Stomach (tissue), 4 donors: ENCODE measurements at regions not wholly inside any gene's neighbourhood (a gene's known extent, or its start where the extent isn't known, plus 50 kb on each side); places are given as distances from the start of the nearest gene placed in this dataset.

ENCODE experiments used
- EP300 ChIP-seq: sonication (generic); formaldehyde crosslinking; IDR thresholded peaks from one replicate; pipeline ENCODE4 v1.6.1; 2017; ENCODE audit warnings: antibody characterized with exemption
- POLR2A ChIP-seq, 4 donors: fragments of 450-650 bp; IDR thresholded peaks; one replicate each; pipeline ENCODE4 v1.6.1; 2016; ENCODE audit warnings: antibody characterized with exemption in 4 of 4, control low read depth in 2 of 4, mild to moderate bottlenecking in 1 of 4, moderate library complexity in 1 of 4
- POLR2AphosphoS5 ChIP-seq, 3 donors: sonication (generic); formaldehyde crosslinking; IDR thresholded peaks; one replicate each; pipeline ENCODE4 v1.6.1; 2016; ENCODE audit warnings: antibody characterized with exemption in 3 of 3
- TF ChIP-seq, protein P1 (sequence below), 7 experiments: fragments of 450-650 bp in 4 of 7; fragments of 200-600 bp in 3 of 7; sonication (generic) in 3 of 7; IDR thresholded peaks; one replicate each; pipeline ENCODE4 v1.5.1; 2016 to 2019; ENCODE audit warnings: antibody characterized with exemption in 7 of 7, control low read depth in 2 of 7, mild to moderate bottlenecking in 1 of 7

DNA sequence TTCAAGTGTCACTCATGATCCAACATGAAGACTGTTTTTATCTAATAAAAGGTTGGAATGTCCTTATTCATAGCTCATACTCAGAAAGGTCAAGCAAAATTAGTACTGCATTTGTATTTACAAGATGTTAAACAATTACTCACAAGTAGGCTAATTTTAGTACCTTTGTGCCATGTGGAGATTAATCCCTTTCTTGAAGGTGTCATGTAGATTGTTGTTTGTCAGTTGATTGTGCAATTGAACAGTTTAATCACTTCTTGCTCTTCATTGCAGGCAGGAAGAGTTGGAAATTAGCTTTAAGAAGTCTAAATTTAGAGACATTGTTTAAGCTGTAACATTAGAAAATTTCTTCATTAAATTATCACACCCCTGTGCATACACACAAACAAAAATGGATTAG, 847.1 kb downstream of the KCNT2 start:
- TF ChIP-seq, protein P1, sequence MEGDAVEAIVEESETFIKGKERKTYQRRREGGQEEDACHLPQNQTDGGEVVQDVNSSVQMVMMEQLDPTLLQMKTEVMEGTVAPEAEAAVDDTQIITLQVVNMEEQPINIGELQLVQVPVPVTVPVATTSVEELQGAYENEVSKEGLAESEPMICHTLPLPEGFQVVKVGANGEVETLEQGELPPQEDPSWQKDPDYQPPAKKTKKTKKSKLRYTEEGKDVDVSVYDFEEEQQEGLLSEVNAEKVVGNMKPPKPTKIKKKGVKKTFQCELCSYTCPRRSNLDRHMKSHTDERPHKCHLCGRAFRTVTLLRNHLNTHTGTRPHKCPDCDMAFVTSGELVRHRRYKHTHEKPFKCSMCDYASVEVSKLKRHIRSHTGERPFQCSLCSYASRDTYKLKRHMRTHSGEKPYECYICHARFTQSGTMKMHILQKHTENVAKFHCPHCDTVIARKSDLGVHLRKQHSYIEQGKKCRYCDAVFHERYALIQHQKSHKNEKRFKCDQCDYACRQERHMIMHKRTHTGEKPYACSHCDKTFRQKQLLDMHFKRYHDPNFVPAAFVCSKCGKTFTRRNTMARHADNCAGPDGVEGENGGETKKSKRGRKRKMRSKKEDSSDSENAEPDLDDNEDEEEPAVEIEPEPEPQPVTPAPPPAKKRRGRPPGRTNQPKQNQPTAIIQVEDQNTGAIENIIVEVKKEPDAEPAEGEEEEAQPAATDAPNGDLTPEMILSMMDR (IDR thresholded peaks at IDR 0.05), result no peak
- TF ChIP-seq POLR2A (IDR thresholded peaks at IDR 0.05), result no peak
- TF ChIP-seq POLR2AphosphoS5 (IDR thresholded peaks at IDR 0.05), result no peak
- no peak for TF ChIP-seq EP300
